Astrocyte (in vitro differentiated cells and primary cell): ENCODE measurements at regions not wholly inside any gene's neighbourhood (a gene's known extent, or its start where the extent isn't known, plus 50 kb on each side); places are given as distances from the start of the nearest gene placed in this dataset.

Experiments used
- EZH2 ChIP-seq: IDR thresholded peaks from 2 replicates; pipeline ENCODE4 v1.6.1; 2012; ENCODE audit warnings: mild to moderate bottlenecking, low read length, inconsistent platforms; ENCODE audit not compliant: insufficient read depth
- TF ChIP-seq, protein P1 (sequence below): IDR thresholded peaks from 2 replicates; pipeline ENCODE4 v1.5.1; 2011; ENCODE audit warnings: low read depth, mild to moderate bottlenecking, inconsistent platforms, low read length, moderate library complexity; ENCODE audit not compliant: insufficient read depth

DNA sequence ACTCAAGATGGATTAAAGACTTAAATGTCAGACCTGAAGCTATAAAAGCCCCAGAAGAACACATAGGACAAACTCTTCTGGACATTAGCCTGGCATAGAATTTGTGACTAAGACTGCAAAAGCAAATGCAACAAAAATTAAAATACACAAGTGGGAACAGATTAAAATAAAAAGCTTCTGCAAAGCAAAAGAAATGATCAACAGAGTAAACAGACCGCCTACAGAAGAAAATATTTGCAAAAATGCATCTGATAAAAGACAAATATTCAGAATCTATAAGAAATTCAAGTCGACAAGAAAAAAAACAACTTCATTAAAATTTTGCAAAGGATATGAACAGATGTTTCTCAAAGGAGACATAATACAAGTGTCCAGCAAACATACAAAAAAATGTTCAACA is 537.8 kb downstream of the SLITRK1 start:
- TF ChIP-seq, protein P1, sequence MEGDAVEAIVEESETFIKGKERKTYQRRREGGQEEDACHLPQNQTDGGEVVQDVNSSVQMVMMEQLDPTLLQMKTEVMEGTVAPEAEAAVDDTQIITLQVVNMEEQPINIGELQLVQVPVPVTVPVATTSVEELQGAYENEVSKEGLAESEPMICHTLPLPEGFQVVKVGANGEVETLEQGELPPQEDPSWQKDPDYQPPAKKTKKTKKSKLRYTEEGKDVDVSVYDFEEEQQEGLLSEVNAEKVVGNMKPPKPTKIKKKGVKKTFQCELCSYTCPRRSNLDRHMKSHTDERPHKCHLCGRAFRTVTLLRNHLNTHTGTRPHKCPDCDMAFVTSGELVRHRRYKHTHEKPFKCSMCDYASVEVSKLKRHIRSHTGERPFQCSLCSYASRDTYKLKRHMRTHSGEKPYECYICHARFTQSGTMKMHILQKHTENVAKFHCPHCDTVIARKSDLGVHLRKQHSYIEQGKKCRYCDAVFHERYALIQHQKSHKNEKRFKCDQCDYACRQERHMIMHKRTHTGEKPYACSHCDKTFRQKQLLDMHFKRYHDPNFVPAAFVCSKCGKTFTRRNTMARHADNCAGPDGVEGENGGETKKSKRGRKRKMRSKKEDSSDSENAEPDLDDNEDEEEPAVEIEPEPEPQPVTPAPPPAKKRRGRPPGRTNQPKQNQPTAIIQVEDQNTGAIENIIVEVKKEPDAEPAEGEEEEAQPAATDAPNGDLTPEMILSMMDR, result no peak
- no peak for TF ChIP-seq EZH2
